ENCODE measurements at regions not wholly inside any gene's neighbourhood (a gene's known extent, or its start where the extent isn't known, plus 50 kb on each side); places are given as distances from the start of the nearest gene placed in this dataset.
A peak's percentile ranks its signal among the peaks of the same experiment; 100 is the strongest.

DNA sequence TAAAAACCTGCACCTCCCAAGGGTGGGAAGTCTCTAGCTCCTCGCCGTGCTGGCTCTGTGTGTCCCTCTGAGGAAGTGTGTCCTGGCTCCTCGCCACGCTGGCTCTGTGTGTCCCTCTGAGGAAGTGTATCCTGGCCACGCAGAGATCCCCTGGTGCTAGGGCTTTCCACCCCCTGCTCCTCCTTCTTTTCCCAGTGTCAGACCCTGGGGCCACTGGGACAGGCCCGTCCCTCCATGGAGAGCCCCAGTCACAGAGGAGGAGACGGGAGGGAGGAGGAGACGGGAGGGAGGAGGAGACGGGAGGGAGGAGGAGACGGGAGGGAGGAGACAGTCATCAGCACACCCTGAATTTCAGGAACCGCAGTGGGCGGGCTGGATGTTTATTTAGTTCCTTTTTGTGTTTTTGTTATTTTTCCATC is 53.8 kb upstream of the HGFAC start:
- no peak for TF ChIP-seq CTCF (IDR thresholded peaks at IDR 0.05)
- no peak for DNase-seq (ENCODE audit: low spot score)
- peak overlapping the region; percentile 61 for H3K4me3 ChIP-seq
- peak overlapping the region; percentile 66 to 87 for H3K27ac ChIP-seq

DNA sequence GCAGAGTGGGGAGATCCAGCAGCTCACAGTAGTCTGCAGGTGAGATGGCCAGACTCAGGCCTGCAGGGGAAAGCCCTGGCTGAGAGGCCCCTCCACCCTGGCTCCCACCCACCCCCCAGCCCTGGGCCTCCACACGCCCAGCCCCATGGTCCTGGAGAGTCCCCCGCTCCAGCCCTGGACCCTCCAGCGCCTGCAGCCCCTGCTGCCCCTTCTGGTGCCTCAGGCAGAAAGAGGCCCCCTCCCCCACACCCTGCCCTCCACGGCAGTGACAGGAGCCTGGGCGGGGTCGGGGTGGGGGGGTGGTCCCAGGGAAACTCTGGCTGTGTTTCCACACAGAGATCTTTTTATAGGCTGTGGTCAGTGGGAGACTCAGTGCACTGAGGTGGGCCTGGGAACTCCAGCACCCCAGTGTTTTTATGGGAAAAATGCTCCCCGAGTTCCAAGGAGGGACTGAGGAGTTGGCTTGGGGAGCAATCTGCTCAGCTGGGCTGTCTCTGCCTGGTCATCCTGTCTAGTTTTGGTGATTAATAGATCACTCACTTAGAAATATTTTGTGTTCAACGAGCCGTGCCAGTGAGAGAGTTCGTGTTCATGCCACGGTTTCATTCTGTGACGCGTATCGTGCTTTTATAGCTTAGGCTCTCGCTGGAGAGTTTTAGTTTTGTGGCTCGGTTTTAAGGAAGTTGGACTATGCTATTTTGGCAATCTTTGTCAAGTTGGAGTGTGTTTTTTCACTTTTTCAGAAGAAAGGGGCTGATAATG is 53.1 kb upstream of the HGFAC start:
- no peak for DNase-seq (ENCODE audit: low spot score)
- no peak for TF ChIP-seq CTCF (IDR thresholded peaks at IDR 0.05)
- H3K4me3 ChIP-seq = peak overlapping the region; percentile 61
- H3K27ac ChIP-seq = peak overlapping the region; percentile 66 to 87

DNA sequence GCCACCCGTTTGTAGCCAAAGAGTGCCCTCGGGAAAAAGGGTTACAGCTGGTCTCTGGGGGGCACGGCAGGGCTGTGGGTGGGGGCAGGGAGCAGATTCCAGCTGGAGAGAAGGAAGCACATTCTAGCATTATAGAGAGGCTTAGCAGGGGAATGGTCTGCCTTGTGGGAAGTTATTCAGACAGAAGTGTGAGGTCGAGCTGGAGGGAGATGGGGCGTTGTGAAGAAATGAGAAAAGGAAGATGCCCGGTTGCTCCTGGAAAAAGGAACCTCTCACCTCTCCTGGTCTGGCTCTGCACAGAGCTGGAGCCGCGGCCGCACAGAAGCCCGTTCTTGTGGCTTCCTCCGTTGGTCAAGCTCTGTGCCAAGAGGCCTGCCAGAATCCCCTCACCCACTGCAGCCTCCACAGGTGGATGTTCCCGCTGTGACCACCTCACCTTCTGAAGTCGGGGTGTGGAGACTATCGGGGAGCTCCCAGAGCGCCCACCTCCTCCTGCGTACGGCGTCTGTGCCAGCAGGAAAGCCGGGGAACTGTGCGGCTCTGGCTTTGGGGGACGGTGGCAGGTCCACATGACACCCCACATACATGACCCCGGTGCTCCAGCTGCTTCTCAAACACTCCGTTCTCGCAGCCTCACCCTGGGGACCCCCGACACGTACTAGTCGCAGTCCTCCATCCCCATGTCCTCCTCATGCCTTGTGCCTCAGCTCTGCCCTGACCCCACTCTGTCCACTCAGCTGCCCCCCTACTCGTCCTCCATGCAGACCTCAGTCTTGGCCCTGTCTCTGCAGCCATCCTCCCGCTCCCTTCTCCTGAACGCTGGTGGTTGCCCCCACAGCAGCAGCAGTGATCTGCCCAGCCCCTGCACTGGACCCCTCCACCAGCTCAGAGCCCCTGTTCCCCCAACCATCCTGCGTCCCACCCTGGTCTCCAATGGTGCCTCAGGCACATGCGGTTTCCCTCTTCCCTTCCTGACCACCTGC is 52.2 kb upstream of the HGFAC start:
- Histone ChIP-seq H3K27ac (peak overlapping the region; percentile 66 to 87), H3K4me3 (peak overlapping the region; percentile 61)
- no peak for DNase-seq (ENCODE audit: low spot score)

DNA sequence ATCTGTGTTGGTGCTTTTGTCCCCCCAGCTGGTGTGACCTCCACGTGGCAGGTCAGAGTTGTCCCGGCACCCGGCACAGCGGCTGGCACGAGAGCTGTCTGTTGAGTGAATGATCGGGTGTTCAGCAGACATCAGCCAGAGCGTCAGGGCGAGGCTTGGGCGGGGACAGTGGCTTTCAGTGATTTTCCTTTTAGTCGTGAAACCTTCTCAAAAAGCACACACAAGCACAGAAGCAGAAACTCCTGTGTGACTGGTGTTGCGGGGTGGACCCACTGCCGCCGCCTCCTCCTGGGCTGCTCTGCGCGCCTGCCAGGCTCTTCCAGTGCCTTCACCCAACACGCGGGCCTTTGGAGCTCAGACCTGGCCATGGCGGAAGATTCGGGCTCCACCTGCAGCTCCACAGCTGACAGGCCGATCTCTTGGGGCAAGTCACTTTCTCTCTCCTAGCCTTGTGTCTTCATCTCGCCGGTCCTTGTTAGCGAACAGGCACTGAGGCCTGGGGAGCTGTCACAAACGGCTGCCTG is 51.4 kb upstream of the HGFAC start:
- DNase-seq (ENCODE audit: low spot score) = no peak
- Histone ChIP-seq H3K27ac (no peak overlapping the region), H3K4me3 (no peak overlapping the region)
- TF ChIP-seq CTCF (IDR thresholded peaks at IDR 0.05) = no peak

More for the DNA sequence above, 52.2 kb upstream of the HGFAC start:
- no peak for TF ChIP-seq CTCF (IDR thresholded peaks at IDR 0.05)

DNA sequence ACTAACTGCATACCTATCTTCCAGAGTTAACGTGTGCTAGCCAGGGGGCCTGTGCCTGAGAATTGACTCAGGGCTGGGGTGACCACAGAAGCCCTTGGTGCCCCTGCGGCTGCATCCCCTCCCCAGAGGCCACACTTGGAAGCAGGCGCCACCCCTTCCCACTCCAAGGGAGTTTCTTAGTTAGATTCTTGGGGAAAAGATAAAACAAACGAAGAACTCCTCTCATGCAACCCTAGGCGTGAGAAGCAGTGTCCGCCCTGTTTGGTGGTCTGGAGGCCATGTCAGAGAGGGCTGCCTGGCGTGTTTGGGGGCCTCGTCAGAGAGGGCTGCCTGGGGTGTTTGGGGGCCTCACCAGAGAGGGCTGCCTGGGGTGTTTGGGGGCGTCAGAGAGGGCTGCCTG is 50.3 kb upstream of the HGFAC start:
- H3K27ac ChIP-seq = no peak overlapping the region
- no peak for DNase-seq (ENCODE audit: low spot score)

More for the DNA sequence above, 50.3 kb upstream of the HGFAC start:
- no peak overlapping the region for H3K4me3 ChIP-seq
- no peak for TF ChIP-seq CTCF (IDR thresholded peaks at IDR 0.05)

Data from coronary artery (tissue), 2 donors.